SK-N-SH (cell line): ENCODE measurements at regions not wholly inside any gene's neighbourhood (a gene's known extent, or its start where the extent isn't known, plus 50 kb on each side); places are given as distances from the start of the nearest gene placed in this dataset.

ENCODE experiments used
- CTCF ChIA-PET: fragments of 300-600, 350-600 bp; formaldehyde crosslinking; extraction: SDS; loops from one replicate; lab custom pipeline; 2021; lab: Yijun Ruan, JAX
- POLR2A ChIA-PET: fragments of 350-600 bp; sonication (Branson Sonifier 250); formaldehyde crosslinking; extraction: SDS; loops from one replicate; lab custom pipeline; 2020; ENCODE audit warnings: antibody characterized with exemption, inconsistent platforms; lab: Yijun Ruan, JAX
- DNase-seq: peaks from one replicate; pipeline ENCODE4 v3.0.0; 2012
- H2AFZ ChIP-seq: fragments of 200-600 bp; sonication (generic); 2 replicates; pipeline ENCODE4 v1.8.1; 2016; ENCODE audit warnings: antibody characterized with exemption, mild to moderate bottlenecking, low read depth
- H3F3A ChIP-seq: fragments of 200-600 bp; sonication (generic); replicated peaks from 2 replicates; pipeline ENCODE3; 2016; ENCODE audit warnings: antibody characterized with exemption, mild to moderate bottlenecking; ENCODE audit not compliant: insufficient read depth
- H3K27ac ChIP-seq, 2 experiments: fragments of 200-500 bp in 1 of 2; fragments of 200-600 bp in 1 of 2; sonication (Bioruptor generic) in 1 of 2; sonication (generic), shearing (Covaris generic) in 1 of 2; 2 replicates each; pipeline versions ENCODE4 v1.5.1 to v1.6.1; 2014 to 2016; ENCODE audit warnings: low read depth in 2 of 2, inconsistent platforms in 1 of 2, low read length in 1 of 2, mild to moderate bottlenecking in 1 of 2, mixed read lengths in 1 of 2
- H3K27me3 ChIP-seq: fragments of 200-600 bp; sonication (generic), shearing (Covaris generic); 2 replicates; pipeline ENCODE4 v1.6.1; 2016; ENCODE audit warnings: mixed run types; ENCODE audit not compliant: insufficient read depth
- H3K36me3 ChIP-seq, 2 experiments: fragments of 200-500 bp in 1 of 2; fragments of 200-600 bp in 1 of 2; sonication (Bioruptor generic) in 1 of 2; sonication (generic) in 1 of 2; replicated peaks in 1 of 2; 2 replicates each; pipeline versions ENCODE3 to v1.5.1; 2014 to 2016; ENCODE audit warnings: low read length in 1 of 2, mild to moderate bottlenecking in 1 of 2; ENCODE audit not compliant: insufficient read depth in 2 of 2, control insufficient read depth in 1 of 2
- H3K4me1 ChIP-seq, 2 experiments: fragments of 200-500 bp in 1 of 2; fragments of 200-600 bp in 1 of 2; sonication (Bioruptor generic) in 1 of 2; sonication (generic), shearing (Covaris generic) in 1 of 2; 2 replicates each; pipeline versions ENCODE4 v1.5.1 to v1.6.1; 2014 to 2016; ENCODE audit warnings: low read depth in 1 of 2, low read length in 1 of 2, mixed run types in 1 of 2; ENCODE audit not compliant: insufficient read depth in 2 of 2, control insufficient read depth in 1 of 2
- H3K4me2 ChIP-seq: fragments of 200-600 bp; sonication (generic), shearing (Covaris generic); 2 replicates; pipeline ENCODE4 v1.6.1; 2017; ENCODE audit warnings: mixed run types
- H3K4me3 ChIP-seq, 2 experiments: fragments of 200-500 bp in 1 of 2; fragments of 200-600 bp in 1 of 2; sonication (Bioruptor generic) in 1 of 2; sonication (generic), shearing (Covaris generic) in 1 of 2; 2 replicates each; pipeline versions ENCODE4 v1.5.1 to v1.8.1; 2014 to 2016; ENCODE audit warnings: low read depth in 2 of 2, inconsistent platforms in 1 of 2, low read length in 1 of 2, mild to moderate bottlenecking in 1 of 2, mixed read lengths in 1 of 2, moderate library complexity in 1 of 2
- H3K79me2 ChIP-seq: fragments of 200-600 bp; sonication (generic); 2 replicates; pipeline ENCODE4 v1.8.1; 2017; ENCODE audit warnings: mild to moderate bottlenecking; ENCODE audit not compliant: insufficient read depth
- H3K9ac ChIP-seq: fragments of 200-600 bp; sonication (generic); 2 replicates; pipeline ENCODE4 v1.6.1; 2017; ENCODE audit warnings: mixed run types
- H3K9me2 ChIP-seq: fragments of 200-600 bp; sonication (generic); 2 replicates; pipeline ENCODE4 v1.6.1; 2017; ENCODE audit warnings: mixed run types
- H3K9me3 ChIP-seq: fragments of 200-600 bp; sonication (generic); 2 replicates; pipeline ENCODE4 v1.6.1; 2017; ENCODE audit warnings: mixed run types, mild to moderate bottlenecking, moderate library complexity
- H4K20me1 ChIP-seq: fragments of 200-600 bp; sonication (generic); 2 replicates; pipeline ENCODE4 v1.6.1; 2017; ENCODE audit warnings: mild to moderate bottlenecking, mixed run types; ENCODE audit not compliant: insufficient read depth
- CHD2 ChIP-seq: fragments of 150-350 bp; IDR thresholded peaks from 2 replicates; pipeline ENCODE4 v1.6.1; 2018; ENCODE audit warnings: low read length; ENCODE audit not compliant: partially characterized antibody
- ELF1 ChIP-seq: IDR thresholded peaks from 2 replicates; pipeline ENCODE4 v1.4.0; 2012
- EP300 ChIP-seq, 2 experiments: IDR thresholded peaks; 2 replicates each; pipeline versions ENCODE4 v1.4.0 to v1.6.1; 2012; ENCODE audit warnings: borderline replicate concordance in 1 of 2, low read depth in 1 of 2, low read length in 1 of 2
- EZH2phosphoT487 ChIP-seq: fragments of 200-600 bp; sonication (generic); IDR thresholded peaks from 2 replicates; pipeline ENCODE4 v1.6.1; 2017; ENCODE audit warnings: low read depth, mixed run types, mild to moderate bottlenecking, antibody characterized with exemption, moderate library complexity, borderline replicate concordance
- FOSL2 ChIP-seq: IDR thresholded peaks from 2 replicates; pipeline ENCODE4 v1.4.0; 2012; ENCODE audit warnings: low read depth, mild to moderate bottlenecking, moderate library complexity, borderline replicate concordance
- FOXJ3 ChIP-seq: sonication (generic); formaldehyde crosslinking; IDR thresholded peaks from 2 replicates; pipeline ENCODE4 v1.5.1; 2020; ENCODE audit warnings: mild to moderate bottlenecking, missing genetic modification reagents
- FOXM1 ChIP-seq: IDR thresholded peaks from 2 replicates; pipeline ENCODE4 v1.4.0; 2012; ENCODE audit warnings: low read depth, mild to moderate bottlenecking
- GATA2 ChIP-seq: sonication (generic); formaldehyde crosslinking; IDR thresholded peaks from 2 replicates; pipeline ENCODE4 v1.5.0; 2020; ENCODE audit warnings: mild to moderate bottlenecking, missing genetic modification reagents
- JUND ChIP-seq: IDR thresholded peaks from 2 replicates; pipeline ENCODE4 v1.4.0; 2012
- MEF2A ChIP-seq: IDR thresholded peaks from 2 replicates; pipeline ENCODE4 v1.4.0; 2012; ENCODE audit warnings: low read depth, borderline replicate concordance
- RCOR1 ChIP-seq: fragments of 150-350 bp; IDR thresholded peaks from 2 replicates; pipeline ENCODE4 v1.6.1; 2017; ENCODE audit warnings: antibody characterized with exemption, low read length
- SMC3 ChIP-seq: IDR thresholded peaks from 2 replicates; pipeline ENCODE4 v1.6.1; 2012; ENCODE audit warnings: low read depth, low read length, improper control_type of control experiment
- TAF1 ChIP-seq: IDR thresholded peaks from 2 replicates; pipeline ENCODE4 v1.6.1; 2012; ENCODE audit warnings: low read depth, mild to moderate bottlenecking, low read length, moderate library complexity, borderline replicate concordance
- TCF12 ChIP-seq: IDR thresholded peaks from 2 replicates; pipeline ENCODE4 v1.4.0; 2012
- TEAD4 ChIP-seq: IDR thresholded peaks from 2 replicates; pipeline ENCODE4 v1.4.0; 2012; ENCODE audit warnings: mild to moderate bottlenecking, borderline replicate concordance; ENCODE audit not compliant: insufficient read depth
- WGBS: methylation state at CpG from one replicate; pipeline ENCODE4 v1.1.6; 2017; ENCODE audit warnings: low lambda C conversion rate; 5-methylcytosine and 5-hydroxymethylcytosine counted together
- TF ChIP-seq, protein P1 (sequence below): fragments of 200-600 bp; sonication (generic); IDR thresholded peaks from 2 replicates; pipeline ENCODE4 v1.6.1; 2017; ENCODE audit warnings: antibody characterized with exemption, mild to moderate bottlenecking, moderate library complexity
- TF ChIP-seq, protein P2 (sequence below): IDR thresholded peaks from 2 replicates; pipeline ENCODE4 v1.4.0; 2012; ENCODE audit warnings: low read depth, borderline replicate concordance

DNA sequence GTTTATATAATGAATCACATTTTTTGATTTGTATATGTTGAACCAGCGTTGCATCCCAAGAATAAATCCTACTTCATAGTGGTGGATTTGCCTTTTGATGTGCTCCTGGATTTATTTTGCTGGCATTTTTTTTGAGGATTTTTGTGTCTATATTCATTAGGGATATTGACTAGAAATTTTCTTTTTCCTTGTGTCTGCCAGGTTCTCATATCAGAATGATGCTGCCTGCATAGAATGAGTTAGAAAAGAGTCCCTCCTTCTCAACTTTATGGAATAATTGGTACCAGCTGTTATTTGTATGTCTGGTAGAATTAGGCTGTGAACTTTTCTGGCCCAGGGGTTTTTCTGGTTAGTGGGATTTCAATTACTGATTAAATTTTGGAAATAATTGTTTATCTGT lies 457.4 kb upstream of the DSEL start:
- no peak overlapping the region for H3K27ac ChIP-seq
- no peaks in the 10 kb centered on the region for H3K9me2 ChIP-seq
- no peaks in the 10 kb centered on the region for H3K27me3 ChIP-seq
- 62% methylated on average over 1 of the region's 1 CpG for WGBS
- H3K36me3 ChIP-seq, result no peaks in the 10 kb centered on the region
- no peaks in the 10 kb centered on the region for H3F3A ChIP-seq
- H3K4me1 ChIP-seq, result no peaks in the 10 kb centered on the region; a peak in 2 of 4 replicates
- H3K4me3 ChIP-seq, result no peak overlapping the region
- no peak overlapping the region for H2AFZ ChIP-seq
- no peak overlapping the region for H3K9ac ChIP-seq
- no peaks in the 10 kb centered on the region for H3K9me3 ChIP-seq
- no peaks in the 10 kb centered on the region for H3K79me2 ChIP-seq
- H3K4me2 ChIP-seq, result no peak overlapping the region
- H4K20me1 ChIP-seq, result no peaks in the 10 kb centered on the region
- TF ChIP-seq RCOR1 (peak; percentile 32; the same call in 1 of the 2 replicates), FOXM1 (no peak), TCF12 (peak; percentile 35; the same call in 1 of the 2 replicates), EP300 (IDR thresholded peaks at IDR 0.05; ENCODE audit: borderline replicate concordance in 1 of 2, low read depth in 1 of 2, low read length in 1 of 2) (peak in 1 of 2 experiments; percentile 68; a peak in 1 of 4 replicates), FOXJ3 (CRISPR knock-in tag) (0 out of 2 replicates have a peak, but pooled peaks have one; percentile 15)
- DNase-seq, result peak; percentile 34
- ChIA-PET POLR2A (no interaction called here), CTCF (no interaction called here)

DNA sequence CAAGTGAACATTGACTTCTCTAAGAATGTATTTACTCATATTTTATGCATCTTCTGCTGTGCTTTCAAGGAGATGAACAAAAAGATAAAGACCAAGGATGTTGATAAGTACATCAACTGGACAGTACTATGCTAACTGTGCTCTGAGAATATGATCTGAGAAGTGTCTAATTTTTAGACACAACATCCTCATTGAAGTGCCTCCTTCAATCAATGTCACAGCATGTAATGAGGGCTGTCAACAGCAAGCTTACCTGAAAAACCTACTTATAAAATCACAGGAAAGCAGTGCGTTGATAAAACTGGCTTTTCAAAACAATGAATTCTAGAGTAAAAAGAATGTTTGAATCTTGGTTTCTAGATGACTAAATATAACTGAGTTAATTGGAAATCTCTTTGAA lies 452.9 kb upstream of the DSEL start:
- ChIA-PET CTCF (no interaction called here), POLR2A (no interaction called here)
- H3K4me3 ChIP-seq, result no peak overlapping the region

DNA sequence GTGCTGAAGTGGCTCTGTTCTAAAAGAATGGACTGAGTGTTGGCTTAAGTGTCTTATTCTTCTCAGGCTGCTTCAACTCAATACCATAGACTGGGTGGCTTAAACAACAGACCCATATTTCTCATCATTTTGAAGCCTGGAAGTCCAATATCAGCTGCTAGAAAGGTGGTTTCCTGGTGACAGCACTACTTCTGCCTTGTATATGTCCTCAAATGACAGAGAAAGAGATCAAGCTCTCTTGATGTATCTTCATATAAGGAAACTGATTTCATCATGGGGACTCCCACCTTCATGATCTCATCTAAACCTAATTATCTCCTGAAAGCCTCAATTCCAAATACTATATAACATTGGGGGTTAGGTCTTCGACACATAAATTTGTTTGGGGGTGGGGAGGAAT lies 449.7 kb upstream of the DSEL start:
- ChIA-PET CTCF (interaction anchor here (1.1 to 1.5 kb wide), 2 partner anchors 11 to 31 kb away, joined by 3 to 4 read pairs; no protein-coding TSS in a partner anchor), POLR2A (no interaction called here)
- no peak overlapping the region for H3K27ac ChIP-seq

More for the DNA sequence above, 452.9 kb upstream of the DSEL start:
- no peak for TF ChIP-seq SMC3
- Histone ChIP-seq H3K4me1 (no peaks in the 10 kb centered on the region; a peak in 1 of 4 replicates), H3K9me3 (no peaks in the 10 kb centered on the region), H3K36me3 (no peaks in the 10 kb centered on the region), H3K9ac (no peak overlapping the region), H2AFZ (no peak overlapping the region), H4K20me1 (no peaks in the 10 kb centered on the region), H3K79me2 (no peaks in the 10 kb centered on the region), H3K4me2 (no peak overlapping the region), H3K27ac (no peak overlapping the region), H3K9me2 (no peaks in the 10 kb centered on the region), H3F3A (no peaks in the 10 kb centered on the region), H3K27me3 (no peaks in the 10 kb centered on the region)
- 93% methylated on average over 1 of the region's 1 CpG for WGBS
- DNase-seq, result no peak

More for the DNA sequence above, 449.7 kb upstream of the DSEL start:
- H3K9me2 ChIP-seq, result no peaks in the 10 kb centered on the region
- no peak overlapping the region for H3K9ac ChIP-seq
- no peaks in the 10 kb centered on the region for H3K27me3 ChIP-seq
- WGBS, result 89% methylated on average over 1 of the region's 1 CpG
- no peaks in the 10 kb centered on the region for H4K20me1 ChIP-seq
- TF ChIP-seq TEAD4, result no peak
- TF ChIP-seq EP300 (IDR thresholded peaks at IDR 0.05; ENCODE audit: borderline replicate concordance in 1 of 2, low read depth in 1 of 2, low read length in 1 of 2), result no peak
- TF ChIP-seq MEF2A, result no peak
- no peak for TF ChIP-seq GATA2
- no peak for TF ChIP-seq ELF1
- TF ChIP-seq EZH2phosphoT487, result no peak
- TF ChIP-seq, protein P1, sequence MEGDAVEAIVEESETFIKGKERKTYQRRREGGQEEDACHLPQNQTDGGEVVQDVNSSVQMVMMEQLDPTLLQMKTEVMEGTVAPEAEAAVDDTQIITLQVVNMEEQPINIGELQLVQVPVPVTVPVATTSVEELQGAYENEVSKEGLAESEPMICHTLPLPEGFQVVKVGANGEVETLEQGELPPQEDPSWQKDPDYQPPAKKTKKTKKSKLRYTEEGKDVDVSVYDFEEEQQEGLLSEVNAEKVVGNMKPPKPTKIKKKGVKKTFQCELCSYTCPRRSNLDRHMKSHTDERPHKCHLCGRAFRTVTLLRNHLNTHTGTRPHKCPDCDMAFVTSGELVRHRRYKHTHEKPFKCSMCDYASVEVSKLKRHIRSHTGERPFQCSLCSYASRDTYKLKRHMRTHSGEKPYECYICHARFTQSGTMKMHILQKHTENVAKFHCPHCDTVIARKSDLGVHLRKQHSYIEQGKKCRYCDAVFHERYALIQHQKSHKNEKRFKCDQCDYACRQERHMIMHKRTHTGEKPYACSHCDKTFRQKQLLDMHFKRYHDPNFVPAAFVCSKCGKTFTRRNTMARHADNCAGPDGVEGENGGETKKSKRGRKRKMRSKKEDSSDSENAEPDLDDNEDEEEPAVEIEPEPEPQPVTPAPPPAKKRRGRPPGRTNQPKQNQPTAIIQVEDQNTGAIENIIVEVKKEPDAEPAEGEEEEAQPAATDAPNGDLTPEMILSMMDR, result no peak
- TF ChIP-seq CHD2, result no peak
- TF ChIP-seq, protein P2, sequence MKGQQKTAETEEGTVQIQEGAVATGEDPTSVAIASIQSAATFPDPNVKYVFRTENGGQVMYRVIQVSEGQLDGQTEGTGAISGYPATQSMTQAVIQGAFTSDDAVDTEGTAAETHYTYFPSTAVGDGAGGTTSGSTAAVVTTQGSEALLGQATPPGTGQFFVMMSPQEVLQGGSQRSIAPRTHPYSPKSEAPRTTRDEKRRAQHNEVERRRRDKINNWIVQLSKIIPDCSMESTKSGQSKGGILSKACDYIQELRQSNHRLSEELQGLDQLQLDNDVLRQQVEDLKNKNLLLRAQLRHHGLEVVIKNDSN, result no peak
- TF ChIP-seq JUND, result no peak
- no peak for TF ChIP-seq FOXJ3 (CRISPR knock-in tag)
- TF ChIP-seq TCF12, result no peak
- TF ChIP-seq RCOR1, result no peak
- no peak for TF ChIP-seq FOSL2
- no peak for TF ChIP-seq TAF1
- H3K9me3 ChIP-seq, result no peaks in the 10 kb centered on the region
- no peaks in the 10 kb centered on the region for H3K4me1 ChIP-seq
- DNase-seq, result no peak
- no peaks in the 10 kb centered on the region for H3K79me2 ChIP-seq
- H3K36me3 ChIP-seq, result no peaks in the 10 kb centered on the region
- H3K4me2 ChIP-seq, result no peak overlapping the region
- peak overlapping the region; percentile 22; the same call in 1 of the 2 replicates for H2AFZ ChIP-seq
- no peak overlapping the region for H3K4me3 ChIP-seq
- no peaks in the 10 kb centered on the region for H3F3A ChIP-seq
